SH-SY5Y (cell line): ENCODE measurements at regions not wholly inside any gene's neighbourhood (a gene's known extent, or its start where the extent isn't known, plus 50 kb on each side); places are given as distances from the start of the nearest gene placed in this dataset.

ENCODE experiments used
- GATA2 ChIP-seq: IDR thresholded peaks from 2 replicates; pipeline ENCODE4 v1.6.1; 2011; ENCODE audit warnings: mild to moderate bottlenecking, low read depth, low read length
- GATA3 ChIP-seq: IDR thresholded peaks from 2 replicates; pipeline ENCODE4 v1.6.1; 2011; ENCODE audit warnings: low read depth, mild to moderate bottlenecking, low read length, moderate library complexity

DNA sequence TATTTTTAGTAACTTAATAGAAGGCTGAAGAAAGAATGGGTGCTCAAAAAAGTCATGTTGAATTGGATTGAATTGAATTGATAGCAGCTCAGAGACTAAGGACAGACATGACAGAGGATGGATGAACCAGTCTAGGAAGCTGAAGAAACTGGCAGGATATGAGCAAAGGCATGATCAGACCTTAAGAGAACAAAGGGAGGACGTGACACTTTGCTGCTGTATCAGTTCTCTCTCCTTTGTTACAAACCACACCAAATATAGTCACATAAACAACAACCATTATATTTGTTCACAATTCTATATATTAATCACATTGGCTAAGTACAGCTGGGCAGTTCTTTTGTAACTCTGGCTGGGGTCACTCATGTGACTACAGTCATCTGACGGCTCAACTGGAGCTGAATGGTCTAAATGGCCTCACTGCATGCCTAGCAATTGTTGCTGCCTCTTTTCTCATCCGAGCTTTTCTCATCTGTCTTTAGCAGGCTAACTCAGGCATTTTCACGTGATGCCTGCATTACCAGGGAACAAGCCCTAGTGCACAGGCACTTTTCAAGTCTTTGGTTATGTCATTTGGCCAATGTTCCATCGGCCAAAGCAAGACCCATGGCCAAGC lies 355.0 kb downstream of the ETNK1 start:
- TF ChIP-seq GATA3 = no peak
- no peak for TF ChIP-seq GATA2
